Skeletal muscle satellite cell (primary cell): ENCODE measurements at regions not wholly inside any gene's neighbourhood (a gene's known extent, or its start where the extent isn't known, plus 50 kb on each side); places are given as distances from the start of the nearest gene placed in this dataset.

Source experiments
- H3K27me3 ChIP-seq: 2 replicates; pipeline ENCODE4 v1.7.0; 2013; ENCODE audit warnings: low read length; ENCODE audit not compliant: control insufficient read depth, insufficient read depth
- H3K36me3 ChIP-seq: 2 replicates; pipeline ENCODE4 v1.7.0; 2013; ENCODE audit warnings: mild to moderate bottlenecking, control low read depth, low read length; ENCODE audit not compliant: insufficient read depth
- H3K4me1 ChIP-seq: 2 replicates; pipeline ENCODE4 v1.7.0; 2013; ENCODE audit warnings: low read length; ENCODE audit not compliant: control insufficient read depth, insufficient read depth
- H3K4me2 ChIP-seq: 2 replicates; pipeline ENCODE4 v1.7.0; 2013; ENCODE audit warnings: mild to moderate bottlenecking, low read length
- H3K4me3 ChIP-seq: 2 replicates; pipeline ENCODE4 v1.7.0; 2013; ENCODE audit warnings: low read length
- H3K9ac ChIP-seq: 2 replicates; pipeline ENCODE4 v1.7.0; 2013; ENCODE audit warnings: mild to moderate bottlenecking, low read depth, low read length, moderate library complexity
- H3K9me3 ChIP-seq: replicated peaks from 2 replicates; pipeline ENCODE4 v1.7.0; 2013; ENCODE audit warnings: mild to moderate bottlenecking, control low read depth, low read length

GRCh38 chr14:101027291-101027690 lies 123.8 kb upstream of the RTL1 start:
- Histone ChIP-seq H3K4me2 (no peak overlapping the region), H3K27me3 (no peaks in the 10 kb centered on the region), H3K9me3 (no peaks in the 10 kb centered on the region), H3K4me1 (no peaks in the 10 kb centered on the region), H3K36me3 (peaks cover 87% of the 10 kb centered on the region), H3K4me3 (no peak overlapping the region), H3K9ac (no peak overlapping the region)

DNA sequence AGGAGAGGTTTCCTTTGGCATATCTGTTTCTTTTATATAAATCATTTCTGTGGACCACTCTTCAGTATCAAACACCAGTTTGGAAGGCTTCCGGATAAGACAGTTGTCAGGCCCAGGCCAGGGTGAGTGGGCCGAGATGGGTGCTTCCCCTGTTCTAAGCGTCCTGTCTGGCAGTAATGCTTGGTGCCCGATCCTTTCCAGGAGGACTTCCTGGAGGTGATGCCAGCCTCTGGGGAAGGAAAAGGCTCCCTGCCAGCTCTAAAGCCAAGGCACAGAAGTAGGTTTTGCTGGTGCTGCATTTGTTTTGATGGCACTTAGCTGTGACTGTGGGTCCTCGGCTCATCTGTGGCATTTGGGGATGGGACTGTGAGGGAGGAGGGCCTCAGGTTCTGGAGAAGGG lies 124.4 kb upstream of the RTL1 start:
- no peak overlapping the region for H3K4me3 ChIP-seq
- no peaks in the 10 kb centered on the region for H3K9me3 ChIP-seq
- H3K27me3 ChIP-seq, result no peaks in the 10 kb centered on the region
- H3K9ac ChIP-seq, result no peak overlapping the region
- no peak overlapping the region for H3K4me2 ChIP-seq
- H3K4me1 ChIP-seq, result no peaks in the 10 kb centered on the region
- H3K36me3 ChIP-seq, result peaks cover 88% of the 10 kb centered on the region

- H3K4me3 ChIP-seq, result no peak overlapping the region
- H3K4me1 ChIP-seq, result no peaks in the 10 kb centered on the region
- H3K4me2 ChIP-seq, result no peak overlapping the region
- no peaks in the 10 kb centered on the region for H3K27me3 ChIP-seq
- peaks cover 86% of the 10 kb centered on the region for H3K36me3 ChIP-seq
- no peaks in the 10 kb centered on the region for H3K9me3 ChIP-seq
- no peak overlapping the region for H3K9ac ChIP-seq
Observed at GRCh38 chr14:101028971-101029667, 125.6 kb upstream of the RTL1 start.

DNA sequence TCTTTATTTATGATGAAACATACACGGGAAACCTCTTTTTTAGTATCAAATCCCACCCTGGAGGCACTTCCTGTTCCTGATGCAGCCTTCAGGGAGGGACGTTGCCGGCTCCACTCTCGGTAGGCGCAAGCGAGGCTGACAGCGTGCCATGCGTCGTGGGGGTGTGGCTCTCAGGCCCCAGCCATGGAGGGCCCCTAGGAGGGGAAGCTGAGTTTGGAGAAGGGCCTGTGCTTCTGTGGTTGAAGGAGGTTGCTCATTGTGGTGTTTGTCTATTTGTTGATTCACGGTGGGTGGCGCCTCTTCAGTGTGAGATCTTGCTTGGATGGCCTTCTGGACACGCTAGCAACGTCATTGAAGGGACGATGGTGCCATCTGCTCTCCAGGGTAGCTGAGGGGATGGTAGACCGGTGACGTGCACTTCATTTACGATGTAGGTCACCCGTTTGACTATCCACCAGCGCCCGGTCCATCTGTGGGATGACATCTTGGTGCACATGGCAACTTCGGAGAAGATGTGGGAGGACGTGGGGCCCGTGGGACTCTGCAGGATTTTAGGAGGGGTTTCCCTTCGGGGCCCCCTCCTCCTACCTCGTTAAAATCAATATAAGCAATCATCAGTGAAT lies 126.3 kb upstream of the RTL1 start:
- no peak overlapping the region for H3K9ac ChIP-seq
- H3K27me3 ChIP-seq, result no peaks in the 10 kb centered on the region
- no peaks in the 10 kb centered on the region for H3K4me1 ChIP-seq
- peaks cover 82% of the 10 kb centered on the region for H3K36me3 ChIP-seq
- H3K4me3 ChIP-seq, result no peak overlapping the region
- H3K4me2 ChIP-seq, result no peak overlapping the region
- no peaks in the 10 kb centered on the region for H3K9me3 ChIP-seq

DNA sequence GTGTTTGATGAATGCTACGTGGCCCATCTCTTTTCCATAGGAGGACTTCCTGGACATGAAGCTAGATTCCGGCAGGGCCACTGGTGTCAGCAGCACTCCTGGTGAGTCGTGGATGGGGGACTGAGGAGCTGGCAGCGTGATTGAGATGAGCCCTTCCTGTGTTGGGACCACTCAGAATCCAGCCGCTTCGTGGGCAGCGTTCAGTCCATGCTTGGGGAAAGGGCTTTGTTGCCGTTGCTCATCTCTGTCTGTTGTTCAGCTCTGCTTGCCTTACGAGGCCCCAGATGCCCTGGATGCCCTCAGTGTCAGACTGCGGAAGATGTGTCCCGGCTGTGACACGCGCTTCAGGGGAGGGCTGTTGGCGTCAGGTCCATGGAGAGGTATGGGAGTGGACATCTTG lies 127.1 kb upstream of the RTL1 start:
- Histone ChIP-seq H3K9ac (no peak overlapping the region), H3K36me3 (peaks cover 85% of the 10 kb centered on the region), H3K4me2 (no peak overlapping the region), H3K27me3 (no peaks in the 10 kb centered on the region), H3K9me3 (no peaks in the 10 kb centered on the region), H3K4me1 (no peaks in the 10 kb centered on the region), H3K4me3 (no peak overlapping the region)

DNA sequence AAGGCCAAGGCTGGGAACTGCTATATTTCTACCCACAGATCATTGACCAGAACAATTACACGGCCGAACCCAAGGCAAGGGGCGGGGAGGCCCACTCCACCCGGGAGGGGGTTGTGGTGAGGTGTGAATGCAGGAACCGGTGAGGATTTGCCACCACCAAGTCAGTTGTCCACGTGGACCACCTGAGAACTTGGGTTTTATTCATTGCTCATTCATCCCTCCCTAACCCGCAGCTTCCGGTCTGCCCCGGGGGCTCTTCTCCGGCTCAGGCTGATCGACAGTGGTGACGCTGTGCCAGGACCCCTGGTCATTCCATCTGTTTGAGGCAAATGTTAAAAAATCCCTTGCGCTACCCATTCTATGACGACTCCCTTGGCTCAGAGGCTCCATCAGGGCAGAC lies 127.7 kb upstream of the RTL1 start:
- H3K4me2 ChIP-seq, result no peak overlapping the region
- no peak overlapping the region for H3K4me3 ChIP-seq
- no peaks in the 10 kb centered on the region for H3K9me3 ChIP-seq
- H3K36me3 ChIP-seq, result peaks cover 85% of the 10 kb centered on the region
- H3K9ac ChIP-seq, result no peak overlapping the region
- no peaks in the 10 kb centered on the region for H3K4me1 ChIP-seq
- no peaks in the 10 kb centered on the region for H3K27me3 ChIP-seq

GRCh38 chr14:101031721-101032120 lies 128.2 kb upstream of the RTL1 start:
- no peak overlapping the region for H3K4me2 ChIP-seq
- H3K36me3 ChIP-seq, result peaks cover 83% of the 10 kb centered on the region
- H3K4me3 ChIP-seq, result no peak overlapping the region
- no peaks in the 10 kb centered on the region for H3K4me1 ChIP-seq
- H3K9me3 ChIP-seq, result no peaks in the 10 kb centered on the region
- H3K9ac ChIP-seq, result no peak overlapping the region
- H3K27me3 ChIP-seq, result no peaks in the 10 kb centered on the region

- Histone ChIP-seq H3K4me2 (no peak overlapping the region), H3K9ac (no peak overlapping the region), H3K27me3 (no peaks in the 10 kb centered on the region), H3K4me3 (no peak overlapping the region), H3K9me3 (no peaks in the 10 kb centered on the region), H3K4me1 (no peaks in the 10 kb centered on the region), H3K36me3 (peaks cover 82% of the 10 kb centered on the region)
Observed at GRCh38 chr14:101032433-101032832, 128.9 kb upstream of the RTL1 start.

DNA sequence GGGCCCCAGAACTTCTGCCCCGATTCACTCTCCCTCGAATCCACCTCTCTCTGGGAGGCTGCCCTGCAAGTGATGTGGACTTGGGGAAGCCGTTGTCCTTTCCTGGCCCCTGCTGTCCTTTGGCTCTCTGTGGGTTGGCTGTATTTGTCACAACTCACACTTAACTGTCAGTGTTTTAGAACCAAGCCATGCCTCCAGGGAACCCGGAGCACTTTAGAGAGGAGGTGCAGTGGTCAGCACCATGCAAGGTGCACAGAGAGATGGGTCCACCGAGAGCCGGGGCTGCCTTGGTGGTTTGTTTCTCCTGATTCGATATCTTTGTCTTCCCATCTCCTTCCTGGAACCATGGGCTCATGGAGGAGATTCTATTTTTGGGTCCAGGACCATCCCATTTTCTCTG lies 129.5 kb upstream of the RTL1 start:
- H3K4me2 ChIP-seq, result no peak overlapping the region
- no peak overlapping the region for H3K9ac ChIP-seq
- H3K9me3 ChIP-seq, result no peaks in the 10 kb centered on the region
- no peaks in the 10 kb centered on the region for H3K27me3 ChIP-seq
- no peak overlapping the region for H3K4me3 ChIP-seq
- H3K4me1 ChIP-seq, result no peaks in the 10 kb centered on the region
- H3K36me3 ChIP-seq, result peaks cover 80% of the 10 kb centered on the region

DNA sequence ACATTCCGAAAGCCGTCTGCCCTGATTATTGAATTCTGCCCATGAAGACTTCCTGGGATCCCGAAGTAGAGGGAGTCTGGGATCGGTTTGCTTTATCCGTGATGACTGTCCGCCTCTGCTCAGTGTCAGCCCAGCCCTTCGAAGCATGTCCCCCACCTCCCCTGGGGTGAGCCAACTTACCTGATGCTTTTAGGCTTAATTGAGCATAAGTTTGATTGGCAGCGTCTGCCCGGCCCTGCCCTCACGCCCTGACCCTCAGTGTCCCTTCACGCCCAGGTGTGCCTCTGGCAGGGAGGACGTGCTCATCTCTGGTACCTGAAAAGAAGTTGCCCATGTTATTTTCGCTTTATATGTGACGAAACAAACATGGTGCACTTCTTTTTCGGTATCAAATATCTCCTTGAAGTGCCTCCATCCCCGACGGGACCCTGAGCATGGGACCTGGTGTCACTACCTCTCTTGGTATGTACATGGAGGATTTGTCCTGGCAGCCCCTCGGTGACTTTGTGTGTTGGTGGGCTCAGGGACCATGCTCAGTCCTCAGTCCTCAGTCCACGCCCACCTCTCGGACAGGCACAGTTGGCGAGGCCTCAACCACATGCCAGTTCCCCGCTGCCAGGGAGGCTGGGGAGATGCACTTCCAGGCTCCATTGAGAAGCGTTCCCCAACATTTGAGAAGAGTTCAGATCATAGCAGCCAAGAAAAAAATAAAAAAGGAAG lies 130.1 kb upstream of the RTL1 start:
- H3K4me3 ChIP-seq, result no peak overlapping the region
- no peak overlapping the region for H3K4me2 ChIP-seq
- H3K36me3 ChIP-seq, result peaks cover 74% of the 10 kb centered on the region
- H3K4me1 ChIP-seq, result no peaks in the 10 kb centered on the region
- H3K9me3 ChIP-seq, result no peaks in the 10 kb centered on the region
- H3K27me3 ChIP-seq, result no peaks in the 10 kb centered on the region
- no peak overlapping the region for H3K9ac ChIP-seq

DNA sequence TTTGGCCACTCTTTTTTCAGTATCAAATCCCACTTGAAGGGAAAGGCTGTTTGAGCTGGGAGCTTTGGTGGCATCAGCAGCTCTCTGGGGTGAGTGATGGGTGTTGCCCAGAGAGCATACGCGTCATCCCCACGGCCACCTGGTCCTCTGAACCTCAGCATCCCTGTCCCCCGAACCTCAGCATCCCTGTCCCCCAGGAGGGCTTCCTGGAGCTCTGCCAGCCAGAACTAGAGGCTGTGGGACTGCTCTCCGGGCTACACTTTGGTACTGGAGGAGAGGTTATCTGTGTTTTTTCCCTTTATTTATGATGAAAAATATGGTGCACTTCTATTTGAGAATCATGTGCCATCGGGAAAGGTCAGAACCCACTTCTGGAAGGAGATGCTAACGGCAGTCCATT lies 131.5 kb upstream of the RTL1 start:
- Histone ChIP-seq H3K9me3 (no peaks in the 10 kb centered on the region), H3K4me1 (no peaks in the 10 kb centered on the region), H3K36me3 (peaks cover 72% of the 10 kb centered on the region), H3K9ac (no peak overlapping the region), H3K27me3 (no peaks in the 10 kb centered on the region), H3K4me2 (no peak overlapping the region), H3K4me3 (no peak overlapping the region)
